ENCODE measurements at regions not wholly inside any gene's neighbourhood (a gene's known extent, or its start where the extent isn't known, plus 50 kb on each side); places are given as distances from the start of the nearest gene placed in this dataset.

DNA sequence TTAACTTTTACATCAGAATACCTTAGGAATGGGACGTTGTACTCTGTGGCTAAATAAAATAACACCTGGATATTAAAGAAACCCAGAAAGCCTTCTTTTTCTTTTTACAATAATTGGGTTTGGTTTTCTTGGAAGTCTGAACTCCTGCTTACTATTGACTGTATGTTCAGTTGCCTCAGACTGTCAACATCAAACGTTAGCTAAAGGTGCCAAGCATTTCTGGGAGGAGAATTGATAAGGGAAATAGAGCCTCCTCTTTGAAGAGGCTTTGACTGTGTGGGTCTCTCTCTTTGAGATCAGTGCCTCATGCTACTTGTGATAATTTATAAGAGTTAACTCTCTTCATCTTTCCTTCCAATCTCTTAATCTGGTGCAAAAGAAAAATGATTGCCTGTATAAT lies 224.7 kb upstream of the BMPER start:
- no peak for TF ChIP-seq CTCF (IDR thresholded peaks at IDR 0.05)
- TF ChIP-seq POLR2A (IDR thresholded peaks at IDR 0.05): no peak
- no peak for TF ChIP-seq EP300 (IDR thresholded peaks at IDR 0.05)
- no peak for TF ChIP-seq POLR2AphosphoS5 (IDR thresholded peaks at IDR 0.05)

Measured in upper lobe of left lung (tissue), 4 donors.